HAP-1 (cell line): ENCODE measurements at regions not wholly inside any gene's neighbourhood (a gene's known extent, or its start where the extent isn't known, plus 50 kb on each side); places are given as distances from the start of the nearest gene placed in this dataset.
"Not testable (repeated sequence)": the region's sequence is repeated elsewhere in the genome, so short reads cannot be mapped to it uniquely, and the experiment has no call there.

Source experiments
- DNase-seq, 2 experiments: peaks; one replicate each; pipeline ENCODE4 v3.0.0-alpha.2; 2016 to 2020; ENCODE audit warnings: low spot score in 2 of 2
- H3K27me3 ChIP-seq: fragments of 250-450 bp; sonication (Bioruptor Pico); 2 replicates; pipeline ENCODE4 v1.5.1; 2020; ENCODE audit warnings: low read depth, mild to moderate bottlenecking, moderate library complexity
- H3K36me3 ChIP-seq: fragments of 250-450 bp; sonication (Bioruptor Pico); replicated peaks from 2 replicates; pipeline ENCODE4 v1.5.1; 2020; ENCODE audit warnings: mild to moderate bottlenecking
- H3K4me1 ChIP-seq: fragments of 250-450 bp; sonication (Bioruptor Pico); 2 replicates; pipeline ENCODE4 v1.5.1; 2020; ENCODE audit warnings: mild to moderate bottlenecking
- H3K4me3 ChIP-seq: fragments of 250-450 bp; sonication (Bioruptor Pico); 2 replicates; pipeline ENCODE4 v1.5.1; 2020; ENCODE audit warnings: mild to moderate bottlenecking, moderate library complexity
- H3K9me3 ChIP-seq: fragments of 250-450 bp; sonication (Bioruptor Pico); 2 replicates; pipeline ENCODE4 v1.5.1; 2020; ENCODE audit warnings: mild to moderate bottlenecking, moderate library complexity
- in situ Hi-C: fragments of 300-500 bp; cut with MboI; formaldehyde crosslinking; loops from 3 replicates; pipeline ENCODE4 v1.14.3; 2020; ENCODE audit warnings: low sequenced_read_pairs, inconsistent platforms, mixed read lengths

DNA sequence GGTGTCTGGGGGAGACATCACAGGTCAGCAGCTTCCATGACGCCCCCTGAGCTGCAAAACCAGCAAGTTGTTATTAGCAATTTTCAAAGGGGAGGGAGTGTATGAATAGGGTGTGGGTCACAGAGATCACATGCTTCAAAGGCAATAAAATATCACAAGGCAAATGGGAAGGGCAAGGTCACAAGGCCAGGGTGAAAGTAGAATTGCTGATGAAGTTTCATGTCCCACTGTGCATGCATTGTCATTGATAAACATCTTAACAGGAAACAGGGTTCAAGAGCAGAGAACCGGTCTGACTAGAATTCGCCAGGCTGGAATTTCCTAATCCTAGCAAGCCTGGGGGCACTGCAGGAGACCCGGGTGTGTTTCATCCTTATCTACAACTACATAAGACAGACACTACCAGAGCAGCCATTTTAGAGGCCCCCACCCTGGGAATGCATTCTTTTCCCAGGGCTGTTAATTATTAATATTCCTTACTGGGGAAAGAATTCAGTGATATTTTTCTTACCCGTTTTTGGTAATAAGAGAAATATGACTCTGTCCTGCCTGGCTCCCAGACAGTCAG is 494.2 kb upstream of the POM121L12 start:
- not testable (repeated sequence) for DNase-seq

DNA sequence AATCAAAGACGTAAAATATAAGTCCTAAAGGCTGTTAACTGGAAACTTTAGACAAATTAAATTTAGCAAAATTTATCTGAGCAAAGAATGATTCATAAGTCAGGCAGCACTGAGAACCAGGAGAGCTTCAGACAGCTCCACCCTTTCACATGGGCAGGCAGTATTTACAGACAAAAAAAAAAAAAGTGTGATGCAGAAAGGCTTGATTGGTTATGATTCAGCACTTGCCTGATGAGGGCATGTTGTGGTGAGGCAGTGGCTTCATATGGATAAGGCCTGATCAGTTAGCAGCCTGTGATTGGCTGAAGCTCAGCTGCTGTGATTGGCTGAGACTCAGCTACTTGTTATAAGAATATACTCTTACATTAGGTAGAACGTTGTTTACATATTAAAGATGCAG is 495.4 kb upstream of the POM121L12 start:
- Histone ChIP-seq H3K4me1 (no peaks in the 10 kb centered on the region), H3K27me3 (no peaks in the 10 kb centered on the region), H3K4me3 (no peak overlapping the region), H3K9me3 (0 out of 2 replicates have a peak, but pooled peaks cover 1% of the 10 kb centered on the region), H3K36me3 (no peaks in the 10 kb centered on the region)
- DNase-seq = no peak
- in situ Hi-C loops = no loop called here

More for the DNA sequence above, 494.2 kb upstream of the POM121L12 start:
- H3K36me3 ChIP-seq, in situ Hi-C loops, H3K4me3 ChIP-seq, H3K27me3 ChIP-seq, H3K9me3 ChIP-seq, H3K4me1 ChIP-seq: not testable (repeated sequence)

DNA sequence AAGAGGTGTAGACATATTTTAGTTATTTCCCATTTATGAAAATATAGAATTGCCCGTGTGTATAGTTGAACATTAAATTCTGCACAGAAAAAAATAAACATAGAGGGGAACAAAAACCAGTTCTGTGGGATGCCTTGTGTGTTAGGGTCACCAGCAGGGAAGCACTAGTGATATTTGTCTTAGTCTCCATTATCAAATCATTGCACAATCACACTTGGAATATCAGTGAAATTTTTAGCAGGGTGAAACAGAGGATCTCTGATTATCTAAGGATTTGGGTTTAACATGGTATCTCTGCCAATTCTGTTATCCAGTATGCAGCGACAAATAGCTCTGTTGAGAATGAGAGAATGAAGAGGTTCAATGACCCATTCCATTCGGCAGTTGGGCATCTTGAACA is 496.0 kb upstream of the POM121L12 start:
- H3K27me3 ChIP-seq = no peaks in the 10 kb centered on the region
- H3K4me1 ChIP-seq = no peaks in the 10 kb centered on the region
- no peak for DNase-seq
- in situ Hi-C loops = no loop called here
- no peaks in the 10 kb centered on the region for H3K36me3 ChIP-seq
- no peak overlapping the region for H3K4me3 ChIP-seq
- H3K9me3 ChIP-seq = no peaks in the 10 kb centered on the region

DNA sequence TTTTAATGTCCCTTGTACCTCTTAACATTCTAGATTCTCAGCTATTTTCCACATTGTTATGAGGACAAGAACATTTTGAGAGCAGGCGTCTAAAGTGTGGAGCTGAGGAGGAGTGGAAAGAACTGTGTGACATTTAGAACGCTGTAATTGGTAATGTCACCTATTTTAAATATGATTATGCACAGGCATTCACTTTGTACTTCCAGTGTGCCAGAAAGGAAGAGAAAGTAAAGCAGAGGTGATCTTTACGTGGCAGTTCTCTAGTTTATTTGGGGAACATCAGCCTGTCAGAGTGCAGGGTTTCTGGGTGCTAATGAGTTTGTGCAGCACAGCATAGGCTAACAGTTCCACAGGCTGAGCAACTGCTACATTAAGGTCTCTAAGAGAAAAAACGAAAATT is 498.4 kb upstream of the POM121L12 start:
- H3K36me3 ChIP-seq = no peaks in the 10 kb centered on the region
- no peak overlapping the region for H3K4me3 ChIP-seq
- no peaks in the 10 kb centered on the region for H3K9me3 ChIP-seq
- DNase-seq = no peak
- H3K4me1 ChIP-seq = no peaks in the 10 kb centered on the region
- in situ Hi-C loops = no loop called here
- no peaks in the 10 kb centered on the region for H3K27me3 ChIP-seq

DNA sequence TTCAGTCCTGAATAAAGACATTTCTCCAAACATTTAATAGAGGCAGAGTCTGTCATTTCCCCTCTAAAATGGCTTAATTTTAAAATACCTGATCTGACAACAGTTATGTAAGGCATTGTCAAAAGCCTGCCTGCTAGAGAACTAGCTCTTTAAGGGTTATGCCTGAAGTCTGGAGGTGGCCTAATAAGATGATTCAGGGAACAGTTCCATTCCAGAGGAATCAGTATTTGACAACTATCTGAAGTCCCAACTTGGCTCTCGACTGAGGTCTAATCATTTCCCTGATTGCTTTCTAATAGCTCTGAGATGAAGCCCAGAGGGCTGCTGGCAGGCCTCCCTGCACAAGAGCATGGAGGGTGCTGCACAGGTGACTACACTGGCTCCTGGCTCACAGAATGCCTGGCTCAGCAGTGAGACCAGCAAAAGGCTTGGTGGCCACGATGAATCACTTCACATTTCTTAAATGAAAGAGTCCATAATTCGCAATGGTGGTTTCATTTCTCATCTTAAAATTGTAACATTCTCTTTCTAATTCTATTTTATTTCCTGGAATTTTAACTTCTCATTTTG is 509.6 kb upstream of the POM121L12 start:
- no peak overlapping the region for H3K4me3 ChIP-seq
- no peaks in the 10 kb centered on the region for H3K36me3 ChIP-seq
- no peaks in the 10 kb centered on the region for H3K4me1 ChIP-seq
- no peaks in the 10 kb centered on the region for H3K27me3 ChIP-seq
- H3K9me3 ChIP-seq = no peaks in the 10 kb centered on the region
- DNase-seq = no peak
- in situ Hi-C loops = no loop called here

DNA sequence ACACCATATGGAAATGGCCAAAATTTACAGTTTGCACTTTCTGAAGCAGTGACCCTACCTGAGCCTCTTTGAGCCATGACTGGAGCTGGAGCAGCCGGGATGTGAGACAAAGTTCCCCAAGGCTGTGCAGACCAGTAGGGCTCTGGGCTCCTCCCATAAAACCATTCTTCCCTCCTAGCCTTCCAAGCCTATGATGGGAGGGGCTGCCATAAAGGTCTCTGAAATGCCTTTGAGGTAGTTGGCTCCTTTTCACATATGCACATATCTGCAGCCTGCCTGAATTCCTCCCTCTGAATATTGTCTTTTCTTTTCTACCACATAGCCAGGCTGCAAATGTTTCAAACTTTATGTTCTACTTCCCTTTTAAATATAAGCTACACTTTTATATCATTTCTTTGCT is 516.6 kb upstream of the POM121L12 start:
- in situ Hi-C loops = no loop called here
- no peak for DNase-seq
- H3K27me3 ChIP-seq = no peaks in the 10 kb centered on the region
- H3K4me1 ChIP-seq = no peaks in the 10 kb centered on the region
- H3K9me3 ChIP-seq = no peaks in the 10 kb centered on the region
- H3K4me3 ChIP-seq = no peak overlapping the region
- H3K36me3 ChIP-seq = no peaks in the 10 kb centered on the region

DNA sequence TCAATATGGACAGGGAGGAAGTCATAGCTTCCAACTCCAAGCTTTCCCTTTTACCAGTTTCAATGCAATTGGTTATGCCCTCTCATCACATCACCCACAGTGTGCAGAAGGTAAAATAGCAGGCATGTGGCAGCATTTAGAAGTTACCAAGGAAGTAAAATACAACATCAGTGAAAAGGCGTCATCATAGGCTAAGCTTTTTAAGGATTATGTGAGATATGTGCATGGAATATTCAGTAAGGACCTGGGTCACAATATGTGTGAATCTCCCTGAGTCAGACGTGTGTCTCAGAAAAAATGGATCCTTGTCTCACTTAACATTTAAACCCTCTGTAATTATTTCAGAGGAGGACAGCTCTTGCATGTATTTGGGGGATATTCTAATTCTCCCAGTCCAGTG is 522.8 kb upstream of the POM121L12 start:
- in situ Hi-C loops = no loop called here
- no peaks in the 10 kb centered on the region for H3K9me3 ChIP-seq
- no peak for DNase-seq
- no peaks in the 10 kb centered on the region for H3K36me3 ChIP-seq
- H3K27me3 ChIP-seq = no peaks in the 10 kb centered on the region
- H3K4me1 ChIP-seq = no peaks in the 10 kb centered on the region
- H3K4me3 ChIP-seq = no peak overlapping the region

DNA sequence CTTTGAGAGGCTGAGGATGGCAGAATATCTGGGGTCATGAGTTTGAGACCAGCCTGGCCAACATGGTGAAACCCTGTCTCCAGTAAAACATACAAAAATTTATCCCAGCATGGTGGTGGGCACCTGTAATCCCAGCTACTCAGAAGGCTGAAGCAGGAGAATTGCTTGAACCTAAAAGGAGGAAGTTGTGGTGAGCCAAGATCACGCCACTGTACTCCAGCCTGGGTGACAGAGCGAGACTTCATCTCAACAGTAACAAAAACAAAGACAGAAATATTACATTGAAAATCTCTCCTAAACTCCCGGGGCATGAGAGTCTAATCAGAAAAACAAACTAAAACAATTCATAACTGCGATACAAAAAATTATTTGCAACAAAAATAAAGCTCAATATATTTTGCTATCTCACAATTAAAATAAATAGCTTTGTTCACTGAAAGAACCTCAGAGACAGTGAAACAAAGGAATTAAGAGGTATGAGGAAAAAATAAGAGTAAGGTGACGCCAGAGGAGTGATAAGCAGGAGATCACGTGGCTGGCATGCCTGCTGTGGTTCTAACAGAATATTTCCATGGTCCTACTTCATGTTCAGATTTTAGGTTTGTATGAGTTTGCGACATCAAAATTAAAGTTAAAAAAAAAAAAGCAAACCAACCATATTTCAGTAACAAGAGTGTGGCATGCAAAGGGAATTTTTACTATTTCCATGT is 527.7 kb upstream of the POM121L12 start:
- no peak for DNase-seq
- H3K36me3 ChIP-seq = no peaks in the 10 kb centered on the region
- in situ Hi-C loops = no loop called here

DNA sequence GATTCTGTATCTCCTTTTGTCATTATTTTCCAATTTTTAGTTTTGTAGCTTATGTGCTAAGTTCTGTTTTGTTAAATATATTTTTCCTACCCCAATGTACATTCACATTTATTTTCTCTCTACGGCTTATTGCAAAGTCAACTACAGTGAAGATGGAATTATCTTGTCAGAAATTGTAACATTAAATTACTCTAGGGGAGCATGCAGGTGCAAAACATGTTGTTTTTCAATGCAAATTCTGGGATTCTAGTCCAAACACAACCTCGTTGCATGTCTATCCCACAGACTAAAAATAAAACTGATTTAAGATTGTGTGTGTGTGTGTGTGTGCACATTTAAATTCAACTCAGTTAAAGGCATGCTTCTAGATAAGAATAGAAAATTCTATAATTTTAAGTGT is 529.1 kb upstream of the POM121L12 start:
- Histone ChIP-seq H3K9me3 (no peaks in the 10 kb centered on the region), H3K27me3 (no peaks in the 10 kb centered on the region), H3K36me3 (no peaks in the 10 kb centered on the region), H3K4me3 (no peak overlapping the region), H3K4me1 (no peaks in the 10 kb centered on the region)
- DNase-seq = no peak
- in situ Hi-C loops = no loop called here

More for the DNA sequence above, 527.7 kb upstream of the POM121L12 start:
- Histone ChIP-seq H3K9me3 (no peaks in the 10 kb centered on the region), H3K27me3 (no peaks in the 10 kb centered on the region), H3K4me3 (no peak overlapping the region), H3K4me1 (no peaks in the 10 kb centered on the region)

DNA sequence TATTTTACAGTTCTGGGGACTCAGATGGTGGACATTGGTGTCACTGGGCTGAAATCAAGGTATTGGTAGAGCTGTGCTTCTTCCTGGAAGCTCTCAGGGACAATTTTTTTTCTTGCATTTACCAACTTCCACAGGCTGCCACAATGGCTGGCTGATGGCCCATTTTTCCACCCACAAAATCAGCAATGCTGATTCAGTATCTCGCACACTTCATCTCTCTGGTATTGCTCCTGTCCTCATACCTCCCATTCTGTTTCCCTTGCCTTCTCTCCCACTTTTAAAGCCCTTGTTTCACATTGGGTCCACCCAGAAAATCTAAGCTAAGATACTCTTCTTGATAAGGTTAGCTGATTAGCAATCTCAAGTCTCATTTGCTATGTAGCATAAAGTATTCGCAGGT is 530.9 kb upstream of the POM121L12 start:
- DNase-seq = no peak
- no peaks in the 10 kb centered on the region for H3K27me3 ChIP-seq
- no peak overlapping the region for H3K4me3 ChIP-seq
- no peaks in the 10 kb centered on the region for H3K9me3 ChIP-seq
- no peaks in the 10 kb centered on the region for H3K4me1 ChIP-seq
- H3K36me3 ChIP-seq = no peaks in the 10 kb centered on the region
- in situ Hi-C loops = no loop called here

DNA sequence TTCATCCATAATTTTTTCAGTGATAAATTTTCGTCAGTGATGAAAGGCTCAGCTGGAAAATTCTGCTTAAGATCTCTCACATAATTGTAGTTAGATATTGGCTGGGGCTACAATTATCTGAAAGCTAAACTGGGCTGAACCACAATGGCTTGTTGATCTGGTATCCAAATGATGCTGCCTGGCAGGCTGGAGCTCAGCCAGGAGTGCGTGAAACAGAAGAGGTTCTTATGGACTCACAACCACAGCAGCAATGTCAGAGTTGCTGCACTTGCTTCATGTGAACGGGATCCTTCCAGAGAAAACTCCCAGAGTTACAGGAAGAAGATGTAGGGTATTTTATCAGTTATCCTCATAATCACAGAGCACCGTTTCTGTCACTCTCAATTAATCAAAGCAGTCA is 533.2 kb upstream of the POM121L12 start:
- in situ Hi-C loops = no loop called here
- Histone ChIP-seq H3K27me3 (no peaks in the 10 kb centered on the region), H3K4me3 (no peak overlapping the region), H3K9me3 (no peaks in the 10 kb centered on the region), H3K36me3 (no peaks in the 10 kb centered on the region), H3K4me1 (no peaks in the 10 kb centered on the region)
- DNase-seq = no peak

DNA sequence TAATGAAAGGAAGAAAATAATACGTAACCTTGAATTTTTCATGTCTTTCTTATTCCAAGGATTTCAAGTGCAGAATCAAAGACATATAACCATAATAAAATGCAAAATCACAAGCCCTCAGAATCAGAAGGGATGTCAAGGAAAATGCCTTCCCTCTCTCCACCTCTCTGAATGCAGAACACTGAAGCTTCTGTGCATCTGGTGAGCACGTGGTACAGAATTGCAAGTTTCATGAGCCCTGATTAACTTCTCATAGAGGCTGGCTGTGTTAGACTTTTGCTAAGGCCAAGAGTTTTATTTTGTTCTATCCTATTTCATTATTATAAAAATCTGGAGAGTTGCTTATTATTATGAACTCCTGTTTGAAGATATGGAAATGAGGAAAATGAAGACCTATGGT is 533.7 kb upstream of the POM121L12 start:
- H3K4me1 ChIP-seq = no peaks in the 10 kb centered on the region
- in situ Hi-C loops = no loop called here
- no peak overlapping the region for H3K4me3 ChIP-seq
- H3K36me3 ChIP-seq = no peaks in the 10 kb centered on the region
- no peak for DNase-seq
- no peaks in the 10 kb centered on the region for H3K27me3 ChIP-seq
- no peaks in the 10 kb centered on the region for H3K9me3 ChIP-seq

DNA sequence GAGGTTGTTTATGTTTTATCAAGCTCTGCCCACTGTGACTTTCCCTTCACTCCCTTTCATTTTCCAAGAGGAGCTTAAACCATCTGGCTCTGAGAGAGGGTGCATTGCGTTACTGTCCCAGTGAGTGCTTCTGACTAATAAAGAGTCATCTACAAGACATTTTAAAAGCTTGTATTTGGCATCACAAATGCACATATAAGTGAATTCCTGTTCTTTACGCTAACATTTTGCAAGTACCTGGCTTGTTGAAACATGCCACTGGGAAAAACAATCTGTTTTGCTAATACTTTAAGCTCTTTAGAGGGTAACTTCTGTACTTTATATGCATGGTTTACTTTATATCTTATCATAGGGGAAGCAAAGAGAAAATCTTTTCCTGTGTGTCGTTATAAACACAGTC is 534.6 kb upstream of the POM121L12 start:
- Histone ChIP-seq H3K9me3 (no peaks in the 10 kb centered on the region), H3K36me3 (no peaks in the 10 kb centered on the region), H3K27me3 (no peaks in the 10 kb centered on the region), H3K4me1 (no peaks in the 10 kb centered on the region), H3K4me3 (no peak overlapping the region)
- in situ Hi-C loops = no loop called here
- no peak for DNase-seq

DNA sequence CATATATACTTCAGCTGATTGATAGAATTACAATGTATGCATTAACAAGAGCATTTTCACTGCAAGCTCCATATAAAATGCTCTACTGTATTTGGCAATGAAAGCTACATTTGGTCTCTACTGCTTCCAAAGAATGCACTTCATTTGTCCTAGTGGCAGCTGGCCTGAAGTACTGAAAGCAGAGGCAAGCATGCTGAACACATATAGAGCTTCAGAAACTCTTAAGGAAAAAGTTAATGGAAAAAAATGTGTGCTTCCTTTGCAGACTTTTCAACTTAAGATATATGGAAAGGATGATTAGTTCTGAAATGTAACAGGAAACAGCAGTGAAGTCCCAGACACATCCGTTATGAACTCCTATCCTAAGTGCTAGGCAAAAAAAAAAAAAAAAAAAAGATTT is 537.1 kb upstream of the POM121L12 start:
- no peaks in the 10 kb centered on the region for H3K4me1 ChIP-seq
- in situ Hi-C loops = no loop called here
- H3K36me3 ChIP-seq = no peaks in the 10 kb centered on the region
- no peak overlapping the region for H3K4me3 ChIP-seq
- DNase-seq = no peak
- H3K27me3 ChIP-seq = no peaks in the 10 kb centered on the region
- H3K9me3 ChIP-seq = no peaks in the 10 kb centered on the region
